ENCODE measurements at regions not wholly inside any gene's neighbourhood (a gene's known extent, or its start where the extent isn't known, plus 50 kb on each side); places are given as distances from the start of the nearest gene placed in this dataset.

DNA sequence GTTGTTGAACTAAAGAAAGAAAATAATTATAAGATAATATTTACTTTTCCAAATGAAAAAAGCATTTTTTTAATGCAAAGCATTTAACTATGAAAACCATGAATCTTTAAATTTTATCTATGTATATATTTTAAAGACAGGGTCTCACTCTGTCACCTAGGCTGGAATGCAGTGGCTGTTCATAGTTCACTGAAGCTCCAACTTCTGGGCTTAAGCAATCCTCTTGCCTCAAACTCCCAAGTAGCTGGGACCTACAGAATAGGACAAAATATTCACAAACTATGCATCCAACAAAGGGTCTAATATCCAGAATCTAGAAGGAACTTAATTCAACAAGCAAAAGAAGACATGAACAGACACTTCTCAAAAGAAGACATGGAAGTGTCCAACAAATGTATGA lies 55.9 kb upstream of the ALB start:
- Histone ChIP-seq H3K9me3 (no peaks in the 10 kb centered on the region), H3K4me1 (no peaks in the 10 kb centered on the region), H3K4me3 (no peak overlapping the region), H3K27ac (no peak overlapping the region), H3K36me3 (no peaks in the 10 kb centered on the region), H3K27me3 (no peaks in the 10 kb centered on the region)
- no peak for DNase-seq
- intact Hi-C loops (cut with DNase I): no loop called here
- TF ChIP-seq POLR2A (IDR thresholded peaks at IDR 0.05) (no peak), EP300 (IDR thresholded peaks at IDR 0.05) (no peak)
- TF ChIP-seq, protein P1, sequence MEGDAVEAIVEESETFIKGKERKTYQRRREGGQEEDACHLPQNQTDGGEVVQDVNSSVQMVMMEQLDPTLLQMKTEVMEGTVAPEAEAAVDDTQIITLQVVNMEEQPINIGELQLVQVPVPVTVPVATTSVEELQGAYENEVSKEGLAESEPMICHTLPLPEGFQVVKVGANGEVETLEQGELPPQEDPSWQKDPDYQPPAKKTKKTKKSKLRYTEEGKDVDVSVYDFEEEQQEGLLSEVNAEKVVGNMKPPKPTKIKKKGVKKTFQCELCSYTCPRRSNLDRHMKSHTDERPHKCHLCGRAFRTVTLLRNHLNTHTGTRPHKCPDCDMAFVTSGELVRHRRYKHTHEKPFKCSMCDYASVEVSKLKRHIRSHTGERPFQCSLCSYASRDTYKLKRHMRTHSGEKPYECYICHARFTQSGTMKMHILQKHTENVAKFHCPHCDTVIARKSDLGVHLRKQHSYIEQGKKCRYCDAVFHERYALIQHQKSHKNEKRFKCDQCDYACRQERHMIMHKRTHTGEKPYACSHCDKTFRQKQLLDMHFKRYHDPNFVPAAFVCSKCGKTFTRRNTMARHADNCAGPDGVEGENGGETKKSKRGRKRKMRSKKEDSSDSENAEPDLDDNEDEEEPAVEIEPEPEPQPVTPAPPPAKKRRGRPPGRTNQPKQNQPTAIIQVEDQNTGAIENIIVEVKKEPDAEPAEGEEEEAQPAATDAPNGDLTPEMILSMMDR (IDR thresholded peaks at IDR 0.05): no peak

DNA sequence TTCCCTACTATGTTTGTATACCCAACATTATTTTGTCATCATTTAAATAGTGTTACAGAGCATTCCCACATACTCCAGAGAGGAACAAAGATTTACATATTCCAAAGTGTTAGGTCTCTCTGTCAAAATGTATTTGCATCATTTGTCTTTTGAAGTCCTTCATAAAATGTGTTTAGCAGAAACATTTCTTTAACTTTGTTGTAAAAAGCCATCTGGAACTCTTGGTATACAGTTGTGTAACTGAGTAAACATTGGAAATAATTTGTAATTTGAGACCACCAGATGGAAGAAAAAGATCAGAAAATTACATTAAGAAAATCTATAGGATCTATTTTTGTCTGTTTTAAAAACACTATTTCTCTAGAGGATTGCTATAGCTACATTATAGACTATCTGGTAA lies 56.6 kb upstream of the ALB start:
- DNase-seq: no peak
- Histone ChIP-seq H3K27me3 (no peaks in the 10 kb centered on the region), H3K4me3 (no peak overlapping the region), H3K9me3 (no peaks in the 10 kb centered on the region), H3K27ac (no peak overlapping the region), H3K36me3 (no peaks in the 10 kb centered on the region), H3K4me1 (no peaks in the 10 kb centered on the region)
- intact Hi-C loops (cut with DNase I): no loop called here
- TF ChIP-seq, protein P1 (IDR thresholded peaks at IDR 0.05): no peak
- no peak for TF ChIP-seq EP300 (IDR thresholded peaks at IDR 0.05)
- TF ChIP-seq POLR2AphosphoS5 (IDR thresholded peaks at IDR 0.05): no peak
- TF ChIP-seq POLR2A (IDR thresholded peaks at IDR 0.05): no peak

DNA sequence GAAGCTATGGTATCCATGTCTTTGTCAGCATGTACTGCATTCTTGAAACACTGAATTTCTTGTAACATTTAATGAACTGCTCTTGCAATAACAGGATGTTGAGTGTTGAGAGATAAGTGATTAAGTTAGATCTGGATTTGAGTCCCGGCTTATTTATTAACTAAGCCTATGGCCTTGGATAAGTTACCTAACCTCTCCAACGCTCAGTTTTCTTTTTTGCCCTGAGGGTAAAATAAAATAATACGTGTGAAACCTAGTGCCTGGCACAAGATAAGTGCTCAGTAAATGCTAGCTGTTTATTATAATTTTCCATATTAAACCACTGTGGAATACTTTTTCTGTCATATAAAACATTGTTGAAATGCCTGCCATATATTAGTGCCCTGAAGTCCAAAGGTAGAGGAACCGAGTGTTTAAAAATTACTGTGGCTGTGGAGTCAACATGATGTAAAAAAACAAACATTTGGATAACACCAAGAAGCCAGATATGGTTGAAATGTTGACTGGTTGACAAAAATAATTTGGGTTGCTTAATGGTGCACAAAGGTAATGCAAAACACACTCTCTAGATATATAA lies 58.6 kb upstream of the ALB start:
- no peaks in the 10 kb centered on the region for H3K4me1 ChIP-seq
- intact Hi-C loops (cut with DNase I): no loop called here

DNA sequence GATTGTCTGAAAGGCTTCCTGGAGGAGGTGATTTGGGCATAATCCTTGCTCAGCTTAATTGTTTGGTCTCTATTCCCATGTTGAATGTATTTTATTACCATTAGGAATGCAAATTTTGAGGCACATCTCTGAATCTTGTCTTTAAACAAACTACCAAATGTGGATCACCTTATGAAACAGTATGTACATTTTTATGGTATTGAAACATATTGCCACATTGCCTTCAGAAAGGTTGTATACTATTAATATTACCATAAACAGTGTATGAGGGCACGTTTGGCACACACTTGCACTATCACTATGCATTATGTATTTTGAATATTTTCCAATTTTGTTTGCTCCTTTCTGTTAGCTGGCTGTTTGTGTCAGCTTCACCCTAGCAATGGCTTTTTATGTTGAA lies 60.0 kb upstream of the ALB start:
- Histone ChIP-seq H3K36me3 (no peaks in the 10 kb centered on the region), H3K27me3 (no peaks in the 10 kb centered on the region), H3K4me1 (no peaks in the 10 kb centered on the region), H3K4me3 (no peak overlapping the region), H3K27ac (no peak overlapping the region), H3K9me3 (no peaks in the 10 kb centered on the region)
- intact Hi-C loops (cut with DNase I): no loop called here
- TF ChIP-seq POLR2A (IDR thresholded peaks at IDR 0.05) (no peak), EP300 (IDR thresholded peaks at IDR 0.05) (no peak), POLR2AphosphoS5 (IDR thresholded peaks at IDR 0.05) (no peak)
- TF ChIP-seq, protein P1 (IDR thresholded peaks at IDR 0.05): no peak
- 70 to 85% methylated on average over 1 of the region's 1 CpG for WGBS, 2 donors
- DNase-seq: no peak

More for the DNA sequence above, 58.6 kb upstream of the ALB start:
- DNase-seq: no peak
- no peak for TF ChIP-seq EP300 (IDR thresholded peaks at IDR 0.05)
- no peak for TF ChIP-seq POLR2A (IDR thresholded peaks at IDR 0.05)
- TF ChIP-seq, protein P1 (IDR thresholded peaks at IDR 0.05): no peak
- TF ChIP-seq POLR2AphosphoS5 (IDR thresholded peaks at IDR 0.05): no peak
- Histone ChIP-seq H3K27me3 (no peaks in the 10 kb centered on the region), H3K27ac (no peak overlapping the region), H3K36me3 (no peaks in the 10 kb centered on the region), H3K9me3 (no peaks in the 10 kb centered on the region), H3K4me3 (no peak overlapping the region)
- 14 to 64% methylated on average over 4 of the region's 4 CpGs for WGBS, 2 donors

DNA sequence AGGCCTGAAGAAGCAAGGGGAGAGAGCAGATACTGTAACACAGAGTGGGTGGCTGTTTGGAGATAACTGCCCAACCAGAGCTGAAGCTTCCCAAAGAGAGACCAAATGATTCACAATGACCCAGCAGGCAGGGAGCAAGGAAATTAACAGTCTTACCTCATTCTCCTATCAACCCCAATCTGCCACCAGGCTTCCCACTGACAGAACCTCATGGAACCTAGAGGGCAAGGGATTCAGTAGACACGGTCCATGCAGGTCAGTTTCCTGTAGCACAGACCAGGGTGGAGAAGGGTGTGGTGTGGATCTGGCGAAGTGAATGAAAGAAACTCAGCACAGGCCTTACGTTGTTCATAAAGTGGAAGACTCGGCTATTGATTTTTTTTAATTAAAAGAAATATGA lies 60.7 kb upstream of the ALB start:
- no peak overlapping the region for H3K27ac ChIP-seq
- 48 to 70% methylated on average over 4 of the region's 4 CpGs for WGBS, 2 donors
- no peak for DNase-seq
- H3K9me3 ChIP-seq: no peaks in the 10 kb centered on the region
- no peak for TF ChIP-seq EP300 (IDR thresholded peaks at IDR 0.05)
- TF ChIP-seq, protein P1 (IDR thresholded peaks at IDR 0.05): no peak
- no peak for TF ChIP-seq POLR2A (IDR thresholded peaks at IDR 0.05)
- no peak for TF ChIP-seq POLR2AphosphoS5 (IDR thresholded peaks at IDR 0.05)
- H3K36me3 ChIP-seq: no peaks in the 10 kb centered on the region
- no peaks in the 10 kb centered on the region for H3K4me1 ChIP-seq
- no peaks in the 10 kb centered on the region for H3K27me3 ChIP-seq
- intact Hi-C loops (cut with DNase I): no loop called here
- H3K4me3 ChIP-seq: no peak overlapping the region

Measured in sigmoid colon (tissue), 6 donors.